IMR-90 (cell line): ENCODE measurements at regions not wholly inside any gene's neighbourhood (a gene's known extent, or its start where the extent isn't known, plus 50 kb on each side); places are given as distances from the start of the nearest gene placed in this dataset.

ENCODE experiments used
- ATAC-seq: fragments of 200-7000 bp; cut with Tn5 transposase; 2 replicates; pipeline ENCODE4 v1.9.1; 2020; ENCODE audit warnings: low read depth, mild to moderate bottlenecking, moderate library complexity
- BruUV-seq: library from RNA; stranded (reverse); fragments of 400-500 nt; replicated peaks from 2 replicates; lab custom pipeline; 2021; lab: Mats Ljungman, UMichigan
- CTCF ChIA-PET: fragments of 300-600 bp; formaldehyde crosslinking; extraction: SDS; loops from one replicate; lab custom pipeline; 2021; ENCODE audit warnings: antibody characterized with exemption; lab: Yijun Ruan, JAX
- POLR2A ChIA-PET: fragments of 300-600 bp; sonication (Branson Sonifier 250); formaldehyde crosslinking; loops from one replicate; lab custom pipeline; 2022; ENCODE audit warnings: antibody characterized with exemption; ENCODE audit not compliant: unreplicated experiment; lab: Charles Lee
- DNase-seq: peaks from one replicate; pipeline ENCODE4 v3.0.0; 2013
- H2AFZ ChIP-seq: replicated peaks from 2 replicates; pipeline ENCODE3; 2013; ENCODE audit warnings: low read length, mild to moderate bottlenecking; ENCODE audit not compliant: poor library complexity
- H2AK5ac ChIP-seq: 2 replicates; pipeline ENCODE4 v1.6.1; 2013; ENCODE audit warnings: low read depth, low read length, inconsistent platforms
- H2AK9ac ChIP-seq: replicated peaks from 2 replicates; pipeline ENCODE3; 2013; ENCODE audit warnings: mild to moderate bottlenecking, low read depth, low read length, moderate library complexity; ENCODE audit not compliant: poor library complexity
- H2BK120ac ChIP-seq: 2 replicates; pipeline ENCODE4 v1.6.1; 2013; ENCODE audit warnings: low read depth, low read length, inconsistent platforms
- H2BK15ac ChIP-seq: 3 replicates; pipeline ENCODE4 v1.6.1; 2013; ENCODE audit warnings: low read depth, low read length, inconsistent platforms
- H2BK20ac ChIP-seq: 2 replicates; pipeline ENCODE4 v1.6.1; 2013; ENCODE audit warnings: low read depth, mild to moderate bottlenecking, inconsistent platforms, low read length, moderate library complexity
- H2BK5ac ChIP-seq: 2 replicates; pipeline ENCODE4 v1.6.1; 2013; ENCODE audit warnings: mild to moderate bottlenecking, low read depth, low read length, inconsistent platforms; ENCODE audit not compliant: poor library complexity, severe bottlenecking
- H3K14ac ChIP-seq: replicated peaks from 2 replicates; pipeline ENCODE4 v1.6.1; 2013; ENCODE audit warnings: low read depth, low read length, inconsistent platforms
- H3K18ac ChIP-seq: 2 replicates; pipeline ENCODE4 v1.6.1; 2013; ENCODE audit warnings: low read depth, low read length, control low read depth
- H3K23ac ChIP-seq: 2 replicates; pipeline ENCODE4 v1.6.1; 2013; ENCODE audit warnings: low read depth, low read length, inconsistent platforms
- H3K27ac ChIP-seq: 2 replicates; pipeline ENCODE4 v1.5.1; 2013; ENCODE audit warnings: mild to moderate bottlenecking, control low read depth, low read length; ENCODE audit not compliant: insufficient read depth
- H3K27me3 ChIP-seq: 2 replicates; pipeline ENCODE4 v1.6.1; 2013; ENCODE audit warnings: low read length; ENCODE audit not compliant: control insufficient read depth, insufficient read depth
- H3K36me3 ChIP-seq: 2 replicates; pipeline ENCODE4 v1.6.1; 2013; ENCODE audit warnings: low read length, mixed read lengths; ENCODE audit not compliant: control insufficient read depth, insufficient read depth
- H3K4ac ChIP-seq: 2 replicates; pipeline ENCODE4 v1.6.1; 2013; ENCODE audit warnings: low read depth, low read length, inconsistent platforms
- H3K4me1 ChIP-seq: 2 replicates; pipeline ENCODE4 v1.6.1; 2013; ENCODE audit warnings: low read length, mixed read lengths; ENCODE audit not compliant: control insufficient read depth, insufficient read depth
- H3K4me2 ChIP-seq: 2 replicates; pipeline ENCODE4 v1.6.1; 2013; ENCODE audit warnings: low read depth, mild to moderate bottlenecking, control low read depth, low read length, moderate library complexity
- H3K4me3 ChIP-seq: 2 replicates; pipeline ENCODE4 v1.5.1; 2013; ENCODE audit warnings: low read depth, mild to moderate bottlenecking, control low read depth, low read length, moderate library complexity; ENCODE audit not compliant: insufficient read depth
- H3K56ac ChIP-seq: 2 replicates; pipeline ENCODE4 v1.6.1; 2013; ENCODE audit warnings: low read length, inconsistent platforms; ENCODE audit not compliant: insufficient read depth; ENCODE audit errors: extremely low read depth
- H3K79me1 ChIP-seq, 2 experiments: 2 replicates each; pipeline ENCODE4 v1.6.1; 2013; ENCODE audit warnings: low read length in 2 of 2, inconsistent platforms in 1 of 2, low read depth in 1 of 2
- H3K9ac ChIP-seq: 2 replicates; pipeline ENCODE4 v1.6.1; 2013; ENCODE audit warnings: low read depth, low read length, control low read depth
- H3K9me1 ChIP-seq: 2 replicates; pipeline ENCODE4 v1.6.1; 2013; ENCODE audit warnings: low read length, inconsistent platforms; ENCODE audit not compliant: insufficient read depth
- H3K9me3 ChIP-seq: 2 replicates; pipeline ENCODE4 v1.6.1; 2013; ENCODE audit warnings: low read length; ENCODE audit not compliant: control insufficient read depth, insufficient read depth
- H4K20me1 ChIP-seq: 2 replicates; pipeline ENCODE4 v1.6.1; 2013; ENCODE audit warnings: low read length, inconsistent platforms; ENCODE audit not compliant: insufficient read depth
- H4K5ac ChIP-seq: 2 replicates; pipeline ENCODE4 v1.6.1; 2013; ENCODE audit warnings: mild to moderate bottlenecking, low read depth, low read length, control low read depth
- H4K8ac ChIP-seq, 2 experiments: 2 replicates each; pipeline ENCODE4 v1.6.1; 2013; ENCODE audit warnings: low read depth in 2 of 2, low read length in 2 of 2, control low read depth in 1 of 2, inconsistent platforms in 1 of 2
- H4K91ac ChIP-seq: 2 replicates; pipeline ENCODE4 v1.6.1; 2013; ENCODE audit warnings: low read depth, low read length, inconsistent platforms; ENCODE audit not compliant: insufficient read depth
- CHD1 ChIP-seq: IDR thresholded peaks from 2 replicates; pipeline ENCODE4 v1.6.1; 2012; ENCODE audit warnings: low read depth, low read length, improper control_type of control experiment
- CTCF ChIP-seq: conservative IDR thresholded peaks from 2 replicates; pipeline ENCODE4 v1.5.1; 2012; ENCODE audit warnings: mild to moderate bottlenecking, low read depth, low read length, improper control_type of control experiment
- FOS ChIP-seq: fragments of 150-350 bp; IDR thresholded peaks from 2 replicates; pipeline ENCODE4 v1.6.1; 2016; ENCODE audit warnings: low read depth, low read length
- MAFK ChIP-seq: IDR thresholded peaks from 2 replicates; pipeline ENCODE4 v1.6.1; 2012; ENCODE audit warnings: low read depth, low read length, improper control_type of control experiment
- MAZ ChIP-seq: IDR thresholded peaks from 2 replicates; pipeline ENCODE4 v1.6.1; 2012; ENCODE audit warnings: low read depth, mild to moderate bottlenecking, low read length, improper control_type of control experiment, moderate library complexity, borderline replicate concordance
- MXI1 ChIP-seq: IDR thresholded peaks from 2 replicates; pipeline ENCODE4 v1.6.1; 2012; ENCODE audit warnings: low read depth, mild to moderate bottlenecking, low read length, moderate library complexity, borderline replicate concordance
- NFE2L2 ChIP-seq: fragments of 150-350 bp; IDR thresholded peaks from 2 replicates; pipeline ENCODE4 v1.6.1; 2016; ENCODE audit warnings: low read depth, mild to moderate bottlenecking, low read length
- POLR2A ChIP-seq: IDR thresholded peaks from 2 replicates; pipeline ENCODE4 v1.6.1; 2012; ENCODE audit warnings: mild to moderate bottlenecking, low read depth, low read length
- RAD21 ChIP-seq: IDR thresholded peaks from 2 replicates; pipeline ENCODE4 v1.6.1; 2012; ENCODE audit warnings: low read length, improper control_type of control experiment
- RFX5 ChIP-seq: IDR thresholded peaks from 2 replicates; pipeline ENCODE4 v1.8.0; 2012; ENCODE audit warnings: low read depth, mild to moderate bottlenecking, low read length, moderate library complexity
- SMC3 ChIP-seq: fragments of 150-350 bp; IDR thresholded peaks from 2 replicates; pipeline ENCODE4 v1.6.1; 2016; ENCODE audit warnings: low read depth, mild to moderate bottlenecking, antibody characterized with exemption, low read length, moderate library complexity
- WGBS, 2 experiments: methylation state at CpG; one replicate each; pipeline versions ENCODE4 v1.1.5 to v1.1.7; 2013; ENCODE audit warnings: missing lambda C conversion rate in 2 of 2; ENCODE audit not compliant: insufficient read length in 1 of 2; ENCODE audit errors: extremely low coverage in 2 of 2; 5-methylcytosine and 5-hydroxymethylcytosine counted together
- dilution Hi-C: fragments of 300-500 bp; cut with HindIII; formaldehyde crosslinking; loops from one replicate; pipeline ENCODE4 v1.14.3; 2018; ENCODE audit warnings: low sequenced_read_pairs; ENCODE audit not compliant: unreplicated experiment
- in situ Hi-C: fragments of 300-500 bp; cut with MboI; formaldehyde crosslinking; loops from 3 replicates; pipeline ENCODE4 v1.14.3; 2019; ENCODE audit warnings: low sequenced_read_pairs, inconsistent platforms, mixed read lengths
- intact Hi-C: fragments of 100-400 bp; cut with micrococcal nuclease; formaldehyde crosslinking; loops from 2 replicates; pipeline ENCODE4 v1.10.0; 2022

- H3K56ac ChIP-seq, result no peak overlapping the region
- H3K79me1 ChIP-seq, result no peaks in the 10 kb centered on the region
- DNase-seq (no peak), ATAC-seq (no peak)
- WGBS, 2 experiments, result no CpG with 5 or more reads among the region's 3 CpGs
- H3K4me2 ChIP-seq, result no peak overlapping the region
- dilution Hi-C loops, result no loop called here
- H4K20me1 ChIP-seq, result no peaks in the 10 kb centered on the region
- H3K9me3 ChIP-seq, result no peaks in the 10 kb centered on the region; the same call in 1 of the 2 replicates
- no peak overlapping the region for H2AK5ac ChIP-seq
- H3K4me3 ChIP-seq, result no peak overlapping the region
- H2BK5ac ChIP-seq, result no peak overlapping the region
- H3K4me1 ChIP-seq, result no peaks in the 10 kb centered on the region
- H3K4ac ChIP-seq, result no peak overlapping the region
- no peak overlapping the region for H4K8ac ChIP-seq
- no peak overlapping the region for H3K23ac ChIP-seq
- H2BK120ac ChIP-seq, result no peak overlapping the region
- H4K5ac ChIP-seq, result no peak overlapping the region
- no peak overlapping the region for H3K14ac ChIP-seq
- ChIA-PET POLR2A (no interaction called here), CTCF (no interaction called here)
- no peaks in the 10 kb centered on the region for H3K9me1 ChIP-seq
- no peaks in the 10 kb centered on the region for H3K36me3 ChIP-seq
- no peak overlapping the region for H2AK9ac ChIP-seq
- TF ChIP-seq CHD1 (no peak), FOS (no peak), MXI1 (no peak), MAZ (no peak), MAFK (no peak), SMC3 (no peak), POLR2A (no peak), RAD21 (no peak), CTCF (no peak), RFX5 (no peak), NFE2L2 (no peak)
- H3K27me3 ChIP-seq, result no peaks in the 10 kb centered on the region; the same call in 1 of the 2 replicates
- no peak overlapping the region for H2AFZ ChIP-seq
- no peak overlapping the region for H3K27ac ChIP-seq
- no peak overlapping the region for H3K9ac ChIP-seq
- H4K91ac ChIP-seq, result no peak overlapping the region
- H3K18ac ChIP-seq, result no peak overlapping the region
- in situ Hi-C loops, result no loop called here
- H2BK20ac ChIP-seq, result no peak overlapping the region
- BruUV-seq, result no TSS peak
- intact Hi-C loops, result no loop called here
- H2BK15ac ChIP-seq, result no peak overlapping the region
These were observed 278.6 kb upstream of the ITM2A start for GRCh38 chrX:79645749-79646148.
